SIG-M5 treated with dmso at 0.1 percent for 504 hours (cell line): ENCODE measurements at regions not wholly inside any gene's neighbourhood (a gene's known extent, or its start where the extent isn't known, plus 50 kb on each side); places are given as distances from the start of the nearest gene placed in this dataset.

Experiments
- DNase-seq: peaks from one replicate; lab custom pipeline; 2025; ENCODE audit not compliant: unreplicated experiment; lab: John Stamatoyannopoulos, UW

- no peak for DNase-seq
These were observed 96.1 kb upstream of the PLXNA4 start for GRCh38 chr7:132672200-132672990.

GRCh38 chr7:132666774-132667172 is 90.5 kb upstream of the PLXNA4 start:
- DNase-seq = no peak

- DNase-seq = no peak
These were observed 90.0 kb upstream of the PLXNA4 start for GRCh38 chr7:132666071-132666773.

- DNase-seq = peak; percentile 12
These were observed 80.8 kb upstream of the PLXNA4 start for GRCh38 chr7:132656846-132657776.

- DNase-seq = no peak
These were observed 80.1 kb upstream of the PLXNA4 start for GRCh38 chr7:132656341-132656740.

- DNase-seq = peak; percentile 76
These were observed 79.0 kb upstream of the PLXNA4 start for GRCh38 chr7:132655131-132655727.

GRCh38 chr7:132654150-132654549 is 77.9 kb upstream of the PLXNA4 start:
- peak; percentile 15 for DNase-seq

GRCh38 chr7:132653366-132653930 is 77.2 kb upstream of the PLXNA4 start:
- DNase-seq = no peak

GRCh38 chr7:132652507-132652906 is 76.2 kb upstream of the PLXNA4 start:
- DNase-seq = no peak

- peak; percentile 7 for DNase-seq
These were observed 74.2 kb upstream of the PLXNA4 start for GRCh38 chr7:132650498-132650897.

GRCh38 chr7:132647311-132647710 is 71.0 kb upstream of the PLXNA4 start:
- DNase-seq = no peak

GRCh38 chr7:132646052-132646451 is 69.8 kb upstream of the PLXNA4 start:
- no peak for DNase-seq

- DNase-seq = no peak
These were observed 67.0 kb upstream of the PLXNA4 start for GRCh38 chr7:132643302-132643701.

- no peak for DNase-seq
These were observed 65.0 kb upstream of the PLXNA4 start for GRCh38 chr7:132641238-132641637.

GRCh38 chr7:132639983-132640382 is 63.7 kb upstream of the PLXNA4 start:
- DNase-seq = no peak

- DNase-seq = no peak
These were observed 61.7 kb upstream of the PLXNA4 start for GRCh38 chr7:132638000-132638399.

- no peak for DNase-seq
These were observed 60.3 kb upstream of the PLXNA4 start for GRCh38 chr7:132636581-132636980.

- no peak for DNase-seq
These were observed 58.9 kb upstream of the PLXNA4 start for GRCh38 chr7:132635127-132635526.

- DNase-seq = no peak
These were observed 54.6 kb upstream of the PLXNA4 start for GRCh38 chr7:132630834-132631233.
